ENCODE measurements at regions not wholly inside any gene's neighbourhood (a gene's known extent, or its start where the extent isn't known, plus 50 kb on each side); places are given as distances from the start of the nearest gene placed in this dataset.

DNA sequence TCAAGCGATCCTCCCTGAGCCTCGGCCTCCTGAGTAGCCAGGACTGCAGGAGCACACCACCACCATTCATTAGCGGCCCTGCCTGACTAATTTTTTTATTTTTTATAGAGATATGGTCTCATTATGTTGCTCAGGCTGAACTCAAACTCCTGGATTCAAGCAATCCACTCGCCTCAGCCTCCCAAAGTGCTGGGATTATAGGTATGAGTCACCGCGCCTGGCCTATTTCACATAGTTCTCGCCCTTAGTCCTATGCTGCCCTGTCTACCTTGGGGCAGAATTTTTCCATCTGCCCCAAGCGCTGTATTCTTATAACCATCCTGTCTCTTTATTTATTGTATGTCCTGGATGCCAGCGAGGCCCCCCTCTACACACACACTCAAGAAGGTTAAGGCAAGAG is 50.9 kb upstream of the BCL2L14 start:
- no peaks in the 10 kb centered on the region for H3K36me3 ChIP-seq (ENCODE audit: control insufficient read depth, insufficient read depth, low read length)
- TF ChIP-seq, protein P1, sequence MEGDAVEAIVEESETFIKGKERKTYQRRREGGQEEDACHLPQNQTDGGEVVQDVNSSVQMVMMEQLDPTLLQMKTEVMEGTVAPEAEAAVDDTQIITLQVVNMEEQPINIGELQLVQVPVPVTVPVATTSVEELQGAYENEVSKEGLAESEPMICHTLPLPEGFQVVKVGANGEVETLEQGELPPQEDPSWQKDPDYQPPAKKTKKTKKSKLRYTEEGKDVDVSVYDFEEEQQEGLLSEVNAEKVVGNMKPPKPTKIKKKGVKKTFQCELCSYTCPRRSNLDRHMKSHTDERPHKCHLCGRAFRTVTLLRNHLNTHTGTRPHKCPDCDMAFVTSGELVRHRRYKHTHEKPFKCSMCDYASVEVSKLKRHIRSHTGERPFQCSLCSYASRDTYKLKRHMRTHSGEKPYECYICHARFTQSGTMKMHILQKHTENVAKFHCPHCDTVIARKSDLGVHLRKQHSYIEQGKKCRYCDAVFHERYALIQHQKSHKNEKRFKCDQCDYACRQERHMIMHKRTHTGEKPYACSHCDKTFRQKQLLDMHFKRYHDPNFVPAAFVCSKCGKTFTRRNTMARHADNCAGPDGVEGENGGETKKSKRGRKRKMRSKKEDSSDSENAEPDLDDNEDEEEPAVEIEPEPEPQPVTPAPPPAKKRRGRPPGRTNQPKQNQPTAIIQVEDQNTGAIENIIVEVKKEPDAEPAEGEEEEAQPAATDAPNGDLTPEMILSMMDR (IDR thresholded peaks at IDR 0.05; ENCODE audit: insufficient read depth, low read length, severe bottlenecking) = no peak
- no peak for DNase-seq (ENCODE audit: low read depth)
- no peak for FAIRE-seq
- H3K4me3 ChIP-seq (ENCODE audit: low read depth, low read length) = no peak overlapping the region
- no peaks in the 10 kb centered on the region for H3K27me3 ChIP-seq (ENCODE audit: control insufficient read depth, insufficient read depth, low read length)

DNA sequence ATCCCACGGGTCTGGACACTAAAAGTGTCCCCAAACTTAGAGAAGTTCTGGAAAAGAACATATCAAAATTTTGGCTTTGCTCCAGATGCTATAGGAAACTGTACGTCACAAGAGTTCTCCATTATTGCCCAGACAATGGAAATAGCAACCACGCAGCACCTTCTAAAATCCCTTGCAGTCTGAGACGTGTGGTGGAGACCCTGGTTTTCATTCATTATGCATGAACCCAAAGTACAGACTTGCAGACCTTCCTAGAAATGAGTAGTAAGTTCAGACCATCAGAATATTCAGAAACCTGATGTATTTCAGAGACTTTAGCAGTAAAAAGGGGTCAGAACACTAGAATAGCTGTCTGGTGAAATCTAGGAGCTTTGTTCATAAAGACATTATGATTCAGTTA is 50.0 kb upstream of the BCL2L14 start:
- TF ChIP-seq, protein P1 (IDR thresholded peaks at IDR 0.05; ENCODE audit: insufficient read depth, low read length, severe bottlenecking) = no peak
- no peak for FAIRE-seq
- DNase-seq (ENCODE audit: low read depth) = no peak
- H3K4me3 ChIP-seq (ENCODE audit: low read depth, low read length) = no peak overlapping the region
- H3K36me3 ChIP-seq (ENCODE audit: control insufficient read depth, insufficient read depth, low read length) = no peaks in the 10 kb centered on the region
- no peaks in the 10 kb centered on the region for H3K27me3 ChIP-seq (ENCODE audit: control insufficient read depth, insufficient read depth, low read length)

All from bronchial epithelial cell (primary cell).